Fibroblast of skin of abdomen (primary cell): ENCODE measurements at regions not wholly inside any gene's neighbourhood (a gene's known extent, or its start where the extent isn't known, plus 50 kb on each side); places are given as distances from the start of the nearest gene placed in this dataset.

Experiments
- DNase-seq: peaks from one replicate; pipeline ENCODE4 v3.0.0-alpha.2; 2013

DNA sequence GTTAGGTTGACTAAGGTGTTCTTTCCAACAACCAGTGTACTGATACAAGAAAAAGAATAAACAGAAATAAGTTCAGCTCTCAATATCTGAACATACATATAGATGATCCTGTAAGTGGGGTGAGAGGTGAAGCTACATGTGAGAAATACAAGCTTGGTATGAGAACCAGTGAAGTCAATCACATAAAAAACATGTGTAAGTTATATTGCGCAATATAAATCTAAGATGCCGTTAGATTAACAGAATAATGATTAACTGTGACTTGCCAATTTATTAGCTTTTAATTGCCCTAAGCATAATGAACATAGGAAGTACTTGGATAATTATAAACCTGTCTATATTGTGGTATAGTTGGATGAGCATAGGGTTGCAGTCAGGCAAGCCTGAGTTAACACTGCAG is 1597.1 kb upstream of the GOT2 start:
- no peak for DNase-seq

DNA sequence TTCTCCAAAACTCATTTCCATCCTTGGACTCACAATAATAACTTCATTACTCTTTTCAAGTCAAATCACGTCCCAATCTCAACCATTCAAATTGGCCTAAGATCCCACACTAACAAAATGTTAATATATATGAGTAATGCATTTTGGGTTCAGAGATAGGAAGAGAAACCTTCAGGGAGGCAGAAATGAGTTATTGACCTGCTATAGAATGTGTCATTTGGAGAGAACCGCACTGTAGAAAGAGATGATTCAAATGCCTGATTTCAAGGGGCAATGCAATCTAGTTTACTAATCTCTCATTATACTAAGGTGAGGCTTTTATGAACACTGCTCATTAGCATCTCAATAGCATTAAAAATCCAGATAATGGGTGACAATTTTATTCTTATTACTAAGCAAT is 1595.0 kb upstream of the GOT2 start:
- peak; percentile 60 for DNase-seq

DNA sequence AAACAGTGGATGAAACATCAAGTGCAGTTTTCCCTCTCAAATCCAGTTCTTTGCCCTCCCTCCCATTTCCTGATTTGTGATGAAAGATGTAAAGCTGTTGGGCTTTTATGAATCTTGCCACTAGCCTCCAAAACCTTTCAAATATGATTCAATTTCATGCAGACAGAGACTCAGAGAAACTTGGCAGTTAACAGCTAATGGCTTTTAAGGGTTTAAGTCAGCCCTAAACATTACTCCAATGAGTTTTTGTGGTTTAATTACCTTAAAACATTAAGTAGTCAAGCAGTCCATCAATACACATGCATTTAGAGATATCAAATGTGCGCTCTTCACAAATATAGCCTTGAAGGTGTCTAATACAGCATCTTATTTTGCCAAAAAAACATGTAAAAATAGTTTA is 1594.0 kb upstream of the GOT2 start:
- no peak for DNase-seq

DNA sequence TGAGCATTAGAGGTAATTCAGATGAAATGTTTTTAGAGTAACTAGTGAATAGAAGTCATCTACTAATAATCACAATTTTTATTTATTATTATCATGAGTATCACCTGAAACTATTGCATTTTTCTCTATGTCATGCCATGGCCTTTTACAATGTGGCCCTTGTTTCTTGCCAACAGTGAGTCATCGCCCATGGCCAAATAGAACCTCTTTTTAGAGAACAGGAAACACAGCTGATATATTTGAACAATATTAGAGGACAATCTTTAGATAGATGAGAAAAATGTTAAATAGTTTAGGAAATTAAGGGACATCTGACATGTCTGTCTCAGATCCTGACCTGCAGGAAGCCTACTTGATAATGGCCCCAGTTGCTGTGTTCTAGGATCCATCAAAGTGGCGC is 1584.4 kb upstream of the GOT2 start:
- no peak for DNase-seq

DNA sequence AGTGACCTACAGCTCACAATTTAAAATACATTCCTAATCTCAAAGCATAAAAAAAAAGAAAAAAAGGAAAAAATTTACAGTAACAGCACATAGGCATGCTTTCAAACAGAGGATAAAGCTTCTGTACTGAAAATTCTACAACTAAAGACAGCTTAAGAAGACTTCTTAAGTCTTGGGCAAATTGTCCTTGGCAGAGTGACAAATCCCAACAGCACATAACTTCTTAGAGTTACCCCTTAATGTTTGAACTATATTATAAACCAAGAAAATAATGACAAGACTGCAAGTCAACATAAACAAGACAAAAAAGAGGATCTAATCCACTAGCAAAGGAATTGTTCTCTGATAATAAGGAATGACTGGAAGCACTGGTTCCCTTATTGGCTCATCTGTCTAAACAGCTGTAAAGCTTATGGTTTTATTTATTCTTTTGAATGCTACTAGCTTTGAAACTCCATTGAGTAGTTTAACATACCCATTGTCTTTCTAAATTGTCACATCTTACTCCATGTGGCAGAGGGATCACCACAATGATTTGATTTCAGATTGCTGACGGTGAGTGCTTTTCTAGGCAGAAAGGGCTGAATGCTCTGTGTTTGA is 1576.8 kb upstream of the GOT2 start:
- no peak for DNase-seq

DNA sequence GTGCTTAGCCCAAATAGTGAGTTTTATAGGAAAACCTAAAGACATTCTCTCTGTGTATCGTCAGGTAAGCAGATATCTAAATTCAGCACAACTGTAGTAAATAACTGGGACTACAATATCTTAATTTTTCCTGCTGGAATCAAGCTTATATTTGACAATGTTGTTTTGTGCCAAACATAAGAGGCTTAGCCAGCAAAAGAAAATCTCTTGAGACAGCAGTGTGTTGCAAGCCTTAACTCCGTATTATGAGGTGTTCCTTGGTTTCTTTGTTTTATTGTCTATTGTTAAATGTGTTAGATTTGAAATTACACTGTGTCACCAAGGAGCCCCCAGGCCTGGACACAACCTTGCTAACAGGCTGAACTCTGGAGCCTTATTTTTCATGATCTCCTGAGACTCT is 1570.6 kb upstream of the GOT2 start:
- no peak for DNase-seq

DNA sequence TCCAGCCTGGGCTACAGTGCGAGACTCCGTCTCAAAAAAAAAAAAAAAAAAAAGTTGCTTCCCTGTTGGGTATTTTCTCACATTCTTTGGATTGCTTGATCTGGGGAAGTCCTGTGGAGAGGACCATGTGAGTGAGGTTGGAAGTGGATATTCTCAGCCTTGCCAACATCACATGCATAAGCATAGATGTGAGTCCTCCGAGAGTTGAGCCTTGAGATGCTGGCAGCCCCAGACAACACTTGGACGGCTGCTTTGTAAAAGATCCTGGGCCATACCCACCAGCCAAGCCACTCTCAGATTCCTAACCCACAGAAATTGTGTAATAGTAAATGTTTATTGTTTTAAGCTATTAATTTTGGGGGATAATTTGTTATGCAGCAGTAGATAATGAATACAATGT is 1570.0 kb upstream of the GOT2 start:
- DNase-seq: no peak

DNA sequence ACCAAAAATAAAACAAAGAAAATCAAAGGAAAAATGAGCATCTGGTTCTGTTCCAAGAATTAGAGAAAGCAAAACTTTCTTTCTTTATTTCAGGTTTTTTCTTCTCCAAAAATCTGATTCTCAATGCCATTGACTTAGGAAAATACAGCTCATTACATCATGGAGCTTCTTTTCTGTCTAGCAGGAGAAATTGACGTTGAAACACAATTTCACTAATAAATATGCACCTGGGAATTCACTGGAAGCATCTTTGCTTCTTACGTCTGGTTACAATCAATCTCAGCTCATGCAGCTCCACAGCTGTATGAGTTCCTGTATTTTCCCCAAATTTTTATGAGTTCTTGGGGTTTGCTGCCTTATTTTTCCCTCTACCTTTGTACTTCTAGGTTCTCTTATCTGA is 1568.6 kb upstream of the GOT2 start:
- DNase-seq: no peak

DNA sequence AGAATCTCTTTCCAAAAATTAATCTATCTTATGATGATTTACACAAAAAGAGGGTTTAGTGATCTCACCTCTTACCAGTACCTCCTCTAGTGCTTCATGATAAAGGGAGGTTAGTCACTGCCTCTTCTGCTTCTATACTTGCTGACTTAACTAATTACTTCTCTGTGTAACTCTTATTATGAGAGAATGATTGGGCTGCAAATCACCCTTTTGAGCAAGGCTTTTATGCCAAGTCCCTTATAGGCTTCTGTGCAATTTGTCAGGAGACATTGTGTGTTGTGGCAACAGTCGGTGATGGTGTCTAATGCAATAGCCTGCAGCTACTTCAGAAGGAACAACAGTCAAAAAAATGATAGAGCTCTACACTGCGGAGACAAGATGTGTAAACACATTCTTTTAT is 1568.1 kb upstream of the GOT2 start:
- DNase-seq: no peak

DNA sequence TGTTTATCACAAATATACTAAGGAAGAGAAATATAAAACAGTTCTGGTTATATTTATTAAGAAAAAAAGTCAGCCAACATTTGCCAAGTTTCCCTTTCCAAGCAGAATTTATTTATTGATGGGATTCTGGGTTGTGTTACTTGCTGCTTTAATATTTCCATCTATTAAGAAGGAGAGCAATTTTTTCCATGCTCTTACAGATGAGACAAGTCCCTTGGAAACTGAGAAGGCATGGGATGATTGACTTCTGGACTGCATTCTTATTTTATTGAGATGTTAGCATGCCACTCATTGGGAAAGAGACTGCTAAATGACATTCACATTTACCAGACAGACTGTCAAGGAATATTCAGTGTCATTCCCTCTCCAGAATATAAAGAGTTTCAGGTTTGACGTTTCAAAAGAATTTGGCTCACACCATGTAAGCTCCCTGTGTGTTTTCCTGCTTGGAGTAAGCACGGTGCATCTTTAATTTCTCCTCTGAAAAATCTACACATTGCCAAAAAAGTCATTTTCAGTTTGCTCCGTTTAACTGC is 1565.2 kb upstream of the GOT2 start:
- no peak for DNase-seq

DNA sequence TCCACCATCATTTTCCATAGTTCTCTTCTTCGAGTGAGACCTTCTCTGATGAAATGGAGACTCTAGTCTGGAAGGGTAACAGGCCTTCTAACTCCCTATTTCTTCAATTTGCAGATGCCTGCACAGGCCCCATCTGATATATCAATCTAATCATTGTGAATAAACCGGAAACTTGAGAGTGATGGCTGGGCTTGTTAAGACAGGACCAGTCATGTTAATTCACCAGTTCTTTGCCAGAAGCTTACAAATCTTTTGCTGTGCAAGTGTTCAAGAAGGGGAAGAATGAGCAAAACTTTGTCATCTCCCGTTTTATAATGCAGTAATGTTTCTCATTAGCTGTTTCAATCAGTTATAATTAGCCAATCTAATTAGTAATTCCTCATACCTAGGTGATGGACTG is 1561.3 kb upstream of the GOT2 start:
- no peak for DNase-seq

DNA sequence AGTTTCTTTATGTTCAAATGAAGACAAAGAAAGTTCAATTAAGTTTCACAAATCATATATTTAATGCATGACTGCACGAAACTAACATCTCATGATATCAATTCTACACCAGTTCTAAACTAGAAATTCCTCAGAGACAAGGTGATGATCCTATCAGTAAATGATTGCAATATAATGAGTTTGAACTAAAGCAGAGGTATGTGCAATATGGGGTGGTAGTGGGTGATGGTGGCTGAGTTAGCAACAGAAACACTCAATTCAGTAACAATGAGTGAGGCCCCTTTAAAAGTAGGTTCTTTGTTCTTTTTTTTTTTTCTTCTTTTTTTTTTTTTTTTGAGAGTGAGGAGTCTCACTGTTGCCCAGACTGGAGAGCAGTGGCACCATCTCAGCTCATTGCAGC is 1551.7 kb upstream of the GOT2 start:
- no peak for DNase-seq

DNA sequence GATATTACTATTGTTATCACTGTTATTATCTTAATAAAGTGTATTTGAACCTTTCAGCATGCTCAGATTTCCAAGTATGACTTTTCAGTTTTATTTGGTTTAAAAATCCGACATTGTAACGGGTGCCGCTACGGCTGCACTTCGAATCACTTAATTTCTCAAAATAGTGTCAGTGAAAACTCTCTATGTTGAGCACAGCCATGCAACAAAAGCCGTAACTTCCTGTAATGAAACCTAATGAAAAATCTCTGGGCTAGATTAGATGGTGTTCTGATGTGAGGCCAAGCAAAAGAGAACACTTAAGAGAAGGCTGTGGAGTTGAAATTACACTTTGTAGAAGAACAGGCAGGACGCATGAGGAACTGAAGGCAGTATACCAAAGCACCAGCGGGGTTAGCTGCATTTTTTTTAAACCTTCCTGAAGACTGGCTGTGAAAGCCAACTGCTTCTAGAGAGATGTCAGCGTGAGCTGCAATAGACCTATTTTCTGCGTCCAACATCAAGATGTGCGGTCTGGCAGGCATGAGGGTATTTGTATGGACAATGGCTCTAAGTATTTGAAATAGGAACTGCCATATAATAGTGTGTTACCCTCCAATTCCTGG is 1545.0 kb upstream of the GOT2 start:
- DNase-seq: no peak

DNA sequence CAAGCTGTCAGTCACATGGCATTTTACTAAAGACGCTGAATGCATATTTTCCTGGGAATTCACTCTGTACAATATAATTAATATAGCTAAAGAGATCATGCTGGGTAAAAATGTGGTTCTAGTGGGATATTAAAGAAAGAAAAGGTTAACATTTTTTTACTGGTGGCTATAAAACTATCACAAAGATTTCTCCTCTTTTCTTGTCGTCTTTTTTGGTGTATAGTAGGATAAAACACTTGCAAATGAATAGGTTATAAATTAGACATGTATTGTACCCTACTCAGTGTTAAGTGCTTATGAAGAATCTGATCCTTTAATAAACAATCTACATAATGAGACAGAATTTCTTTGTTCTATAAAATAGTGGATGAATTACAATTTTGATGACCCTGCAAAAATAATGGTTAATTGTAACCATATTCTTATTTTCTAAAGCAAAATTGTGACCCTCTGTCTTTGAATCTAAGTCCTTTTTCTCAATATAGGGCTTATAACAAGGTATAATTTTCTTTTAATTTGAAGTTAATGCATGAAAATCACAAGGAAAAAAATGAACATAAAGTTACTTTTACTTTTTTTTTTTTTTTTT is 1540.4 kb upstream of the GOT2 start:
- DNase-seq: no peak

DNA sequence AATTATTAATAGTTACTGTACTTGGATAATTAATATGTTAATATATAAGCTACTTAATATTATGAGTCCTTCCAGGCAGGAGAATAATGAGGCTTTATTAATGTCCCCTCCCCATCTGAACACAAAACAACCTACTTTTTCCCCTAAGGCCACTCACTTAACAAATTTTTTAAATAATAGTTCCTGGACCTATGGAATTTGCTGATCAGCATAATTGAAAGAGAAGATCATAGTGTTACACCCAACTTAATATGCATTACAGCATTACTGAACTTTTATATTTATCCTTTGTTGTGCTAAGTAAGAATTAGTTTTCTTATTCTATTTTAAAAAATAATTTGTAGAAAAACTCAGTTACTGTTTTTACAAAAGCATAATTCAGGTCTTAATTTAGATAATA is 1537.7 kb upstream of the GOT2 start:
- DNase-seq: no peak

DNA sequence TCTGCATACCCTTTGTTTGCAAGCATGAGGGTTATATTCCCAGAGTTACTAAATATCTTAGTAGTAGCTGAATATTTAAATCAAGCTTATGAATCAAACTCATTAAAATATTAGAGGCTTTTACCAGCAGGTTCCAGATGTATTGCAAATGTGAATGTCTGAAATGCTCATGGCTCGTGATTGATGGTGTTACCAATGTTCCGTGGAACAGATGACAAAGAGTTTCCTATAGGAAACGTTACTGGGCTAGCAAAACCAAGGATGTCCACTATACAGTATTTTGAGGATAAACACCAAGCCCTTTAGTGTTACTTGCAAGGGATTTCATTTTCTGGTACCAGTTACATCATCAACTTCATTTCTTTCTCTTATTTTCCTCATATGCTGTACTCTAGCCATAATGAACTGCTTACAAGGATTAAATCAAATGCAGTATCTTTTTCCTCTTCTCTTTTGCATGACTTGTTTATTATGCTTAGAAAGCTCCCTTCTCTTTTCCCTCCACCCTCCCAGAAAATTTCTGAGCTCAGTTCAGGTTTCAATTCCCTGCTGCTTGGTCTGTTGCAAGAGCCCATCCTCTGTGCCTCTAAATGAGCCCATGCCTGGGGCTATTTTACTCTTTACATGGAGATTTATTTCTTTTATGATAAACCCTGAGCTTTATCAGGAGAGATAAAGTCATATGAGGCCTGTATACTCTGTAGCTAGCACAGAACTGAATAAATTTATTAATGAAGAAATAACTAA is 1537.1 kb upstream of the GOT2 start:
- DNase-seq: no peak

DNA sequence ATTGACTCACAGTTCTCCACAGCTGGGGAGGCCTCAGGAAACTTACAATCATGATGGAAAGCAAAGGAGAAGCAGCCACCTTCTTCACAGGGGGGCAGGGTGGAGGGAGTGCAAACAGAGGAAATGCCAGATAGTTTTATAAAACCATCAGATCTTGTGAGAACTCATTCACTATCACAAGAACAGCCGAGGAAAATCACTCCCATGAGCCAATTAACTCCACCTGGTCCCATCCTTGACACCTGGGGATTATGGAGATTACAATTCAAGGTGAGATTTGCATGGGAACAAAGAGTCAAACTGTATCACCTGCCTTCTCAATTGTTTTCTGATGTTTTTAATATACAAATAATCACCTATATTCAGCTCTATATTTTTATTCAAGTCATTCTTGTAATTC is 1527.3 kb upstream of the GOT2 start:
- DNase-seq: no peak

DNA sequence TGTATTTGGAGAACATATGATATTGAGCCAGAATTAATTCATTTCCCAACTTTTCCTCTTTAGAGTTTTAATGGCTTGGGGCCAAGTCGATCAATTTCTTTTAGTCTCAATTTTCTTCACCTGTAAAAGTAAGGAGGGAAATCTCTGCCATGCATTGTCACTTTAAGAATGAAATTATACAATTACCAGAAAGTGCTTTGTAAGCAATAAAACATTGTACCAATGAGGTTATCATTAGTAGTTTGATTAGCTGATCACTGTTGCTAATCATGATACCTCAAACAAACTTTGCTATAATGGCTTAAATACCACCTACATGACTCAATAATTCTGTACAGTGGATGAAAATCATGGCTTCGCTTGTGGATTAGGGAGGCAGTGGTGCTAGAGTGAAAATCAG is 1525.8 kb upstream of the GOT2 start:
- DNase-seq: no peak

DNA sequence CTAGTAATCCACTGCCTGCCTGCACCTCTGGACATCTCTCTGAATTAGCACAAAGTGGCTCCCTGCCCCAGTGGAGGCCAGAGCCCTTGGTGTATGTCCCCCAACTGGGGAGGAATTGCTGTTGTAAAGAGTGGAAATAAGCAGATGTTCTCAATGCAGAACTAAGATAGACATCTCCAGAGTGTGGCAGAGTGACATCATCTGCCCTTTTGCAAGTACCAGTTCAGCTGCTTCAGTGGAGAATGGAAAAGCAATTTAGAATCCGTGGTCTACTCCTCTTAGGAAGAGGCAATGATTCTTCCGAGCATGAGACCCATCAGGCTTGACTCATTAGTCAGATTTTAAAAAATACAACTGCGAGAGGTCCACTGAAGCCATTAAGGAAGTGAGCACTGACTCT is 1512.0 kb upstream of the GOT2 start:
- DNase-seq: no peak

DNA sequence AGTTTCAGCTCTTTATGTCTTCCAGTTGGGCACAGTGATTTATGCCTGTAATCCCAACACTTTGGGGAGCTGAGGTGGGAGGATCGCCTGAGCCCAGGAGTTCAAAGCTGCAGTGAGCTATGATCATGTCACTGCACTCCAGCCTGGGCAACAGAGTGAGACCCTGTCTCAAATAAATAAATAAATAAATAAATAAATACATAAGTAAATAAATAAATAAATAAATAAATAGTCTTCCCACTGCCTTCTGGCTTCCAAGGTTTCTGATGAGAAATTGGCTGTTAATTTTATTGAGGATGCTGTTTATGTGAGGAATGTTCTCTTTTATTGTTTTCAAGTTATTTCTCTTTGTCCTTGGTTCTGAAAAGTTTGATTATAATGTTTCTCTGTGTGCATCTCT is 1507.6 kb upstream of the GOT2 start:
- DNase-seq: no peak

DNA sequence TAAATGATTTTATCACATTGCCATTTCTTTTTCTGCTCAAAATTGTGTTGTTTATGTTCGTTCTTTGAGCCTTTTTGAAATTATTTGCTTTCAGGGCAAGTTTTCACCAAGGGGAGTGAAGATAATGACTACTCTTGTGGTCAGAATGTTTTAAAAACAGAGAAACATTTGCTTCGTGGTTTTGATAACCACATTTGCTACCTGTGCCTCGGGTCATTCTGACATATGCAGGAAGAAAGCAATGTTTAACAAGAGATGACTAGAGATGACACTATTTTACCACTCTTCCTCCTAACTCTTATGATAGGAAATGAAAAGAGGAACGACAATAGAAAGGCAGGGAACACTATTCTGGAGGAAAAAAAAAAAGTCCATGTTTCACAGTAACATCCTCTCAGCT is 1496.5 kb upstream of the GOT2 start:
- no peak for DNase-seq

DNA sequence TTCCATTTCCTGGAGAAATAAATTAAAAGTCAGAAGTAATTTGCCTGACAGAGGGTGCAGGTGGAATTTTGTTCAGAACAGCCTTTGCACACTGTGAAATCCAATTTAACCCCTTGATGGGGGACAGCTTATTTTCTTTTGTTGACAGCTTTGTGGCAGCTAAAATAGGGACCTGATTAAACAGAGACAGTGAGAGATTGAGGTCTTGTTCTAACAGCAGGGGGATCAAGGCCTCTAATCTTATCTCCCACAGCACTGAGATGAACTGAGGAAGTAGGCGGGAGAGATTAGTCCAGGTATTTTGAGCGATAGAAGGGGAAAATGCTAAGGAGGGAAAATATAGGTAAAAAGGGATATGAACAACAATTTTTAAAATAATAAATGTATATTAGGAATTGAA is 1491.4 kb upstream of the GOT2 start:
- DNase-seq: no peak

DNA sequence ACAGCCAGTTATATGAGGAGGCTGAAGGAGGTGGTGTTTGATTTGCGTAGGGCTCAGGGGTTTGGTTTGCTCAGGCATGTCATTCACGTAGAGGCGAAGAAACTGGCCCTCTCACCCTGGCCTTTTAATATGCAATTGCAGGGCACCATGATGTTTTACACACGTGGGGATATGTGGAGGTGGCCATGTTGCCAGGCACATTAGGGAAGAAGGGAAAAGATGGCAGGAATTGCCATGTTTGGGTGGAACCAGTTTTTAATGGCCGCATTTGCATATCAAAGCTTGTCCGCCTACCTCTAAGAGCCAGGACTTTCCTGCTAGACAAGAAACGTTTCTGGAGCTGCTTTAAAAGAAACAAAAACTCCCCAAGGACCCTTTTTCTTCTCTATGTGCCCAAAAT is 1483.7 kb upstream of the GOT2 start:
- no peak for DNase-seq

DNA sequence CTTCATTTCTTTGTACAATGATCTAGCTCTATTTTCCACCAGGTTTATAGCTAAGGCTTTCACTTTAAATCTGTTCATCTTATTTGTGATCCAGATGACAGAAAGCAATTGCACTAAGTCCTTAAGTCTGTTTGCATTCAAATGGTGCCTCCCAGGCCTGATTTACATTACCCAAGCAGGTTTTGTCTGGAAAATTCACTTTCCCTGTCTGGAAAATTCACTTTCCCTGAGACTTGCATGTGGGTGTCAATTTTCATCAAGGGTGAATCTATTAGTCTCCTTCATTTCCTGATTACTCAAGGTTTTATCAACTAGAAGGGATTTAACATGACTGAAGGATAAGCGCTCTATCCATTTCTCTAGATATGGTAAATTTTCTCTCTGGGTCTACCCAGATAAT is 1480.2 kb upstream of the GOT2 start:
- DNase-seq: no peak
